22Rv1 (cell line): ENCODE measurements at regions not wholly inside any gene's neighbourhood (a gene's known extent, or its start where the extent isn't known, plus 50 kb on each side); places are given as distances from the start of the nearest gene placed in this dataset.

ENCODE experiments used
- CTCF ChIP-seq: fragments of 450-650 bp; IDR thresholded peaks from 2 replicates; pipeline ENCODE4 v1.5.1; 2017; ENCODE audit warnings: mild to moderate bottlenecking
- ZFX ChIP-seq: fragments of 450-650 bp; IDR thresholded peaks from 2 replicates; pipeline ENCODE4 v1.6.1; 2017; ENCODE audit warnings: antibody characterized with exemption, borderline replicate concordance

GRCh38 chr10:125248489-125248888, 88.1 kb upstream of the CTBP2 start:
- TF ChIP-seq CTCF = no peak
- no peak for TF ChIP-seq ZFX
